Lower lobe of right lung (tissue), 2 donors: ENCODE measurements at regions not wholly inside any gene's neighbourhood (a gene's known extent, or its start where the extent isn't known, plus 50 kb on each side); places are given as distances from the start of the nearest gene placed in this dataset.
"Not testable (repeated sequence)": the region's sequence is repeated elsewhere in the genome, so short reads cannot be mapped to it uniquely, and the experiment has no call there.

ENCODE experiments used
- ATAC-seq, 2 donors: fragments of 200-7000 bp; cut with Tn5 transposase; one replicate each; pipeline ENCODE4 v1.9.1; 2020 to 2022; ENCODE audit warnings: mild to moderate bottlenecking in 2 of 2, moderate library complexity in 2 of 2
- DNase-seq: peaks from one replicate; pipeline ENCODE4 v3.0.0-alpha.2; 2020
- H3K27ac ChIP-seq: fragments of 200-600 bp; one replicate; pipeline ENCODE4 v1.8.0; 2022
- H3K27me3 ChIP-seq: fragments of 200-600 bp; one replicate; pipeline ENCODE4 v1.8.0; 2022; ENCODE audit warnings: low read depth
- H3K36me3 ChIP-seq: fragments of 200-600 bp; one replicate; pipeline ENCODE4 v1.8.0; 2022; ENCODE audit warnings: mild to moderate bottlenecking
- H3K4me1 ChIP-seq: fragments of 200-600 bp; one replicate; pipeline ENCODE4 v1.8.0; 2022
- H3K4me3 ChIP-seq: fragments of 200-600 bp; one replicate; pipeline ENCODE4 v1.8.0; 2022; ENCODE audit warnings: mild to moderate bottlenecking
- H3K9me3 ChIP-seq: fragments of 200-600 bp; one replicate; pipeline ENCODE4 v1.8.0; 2022
- intact Hi-C: fragments of 100-400 bp; cut with DNase I; formaldehyde crosslinking; loops from one replicate; pipeline ENCODE4 v1.11.0; 2022
- TF ChIP-seq, protein P1 (sequence below): fragments of 200-600 bp; IDR thresholded peaks from one replicate; pipeline ENCODE4 v1.8.0; 2022; ENCODE audit warnings: antibody characterized with exemption, mild to moderate bottlenecking
- donor health status: DM: no; HTN: yes; CAD: no; lungs with severe emphysema.

- TF ChIP-seq, protein P1, sequence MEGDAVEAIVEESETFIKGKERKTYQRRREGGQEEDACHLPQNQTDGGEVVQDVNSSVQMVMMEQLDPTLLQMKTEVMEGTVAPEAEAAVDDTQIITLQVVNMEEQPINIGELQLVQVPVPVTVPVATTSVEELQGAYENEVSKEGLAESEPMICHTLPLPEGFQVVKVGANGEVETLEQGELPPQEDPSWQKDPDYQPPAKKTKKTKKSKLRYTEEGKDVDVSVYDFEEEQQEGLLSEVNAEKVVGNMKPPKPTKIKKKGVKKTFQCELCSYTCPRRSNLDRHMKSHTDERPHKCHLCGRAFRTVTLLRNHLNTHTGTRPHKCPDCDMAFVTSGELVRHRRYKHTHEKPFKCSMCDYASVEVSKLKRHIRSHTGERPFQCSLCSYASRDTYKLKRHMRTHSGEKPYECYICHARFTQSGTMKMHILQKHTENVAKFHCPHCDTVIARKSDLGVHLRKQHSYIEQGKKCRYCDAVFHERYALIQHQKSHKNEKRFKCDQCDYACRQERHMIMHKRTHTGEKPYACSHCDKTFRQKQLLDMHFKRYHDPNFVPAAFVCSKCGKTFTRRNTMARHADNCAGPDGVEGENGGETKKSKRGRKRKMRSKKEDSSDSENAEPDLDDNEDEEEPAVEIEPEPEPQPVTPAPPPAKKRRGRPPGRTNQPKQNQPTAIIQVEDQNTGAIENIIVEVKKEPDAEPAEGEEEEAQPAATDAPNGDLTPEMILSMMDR, result no peak
- no peak overlapping the region for H3K27ac ChIP-seq
- no peaks in the 10 kb centered on the region for H3K27me3 ChIP-seq
- H3K4me1 ChIP-seq, result no peaks in the 10 kb centered on the region
- DNase-seq (no peak), ATAC-seq (no peak)
- H3K36me3 ChIP-seq, result no peaks in the 10 kb centered on the region
- H3K9me3 ChIP-seq, result no peaks in the 10 kb centered on the region
- no peak overlapping the region for H3K4me3 ChIP-seq
- intact Hi-C loops, result no loop called here
These were observed 111.6 kb upstream of the USP9X start for GRCh38 chrX:40973619-40974018.

DNA sequence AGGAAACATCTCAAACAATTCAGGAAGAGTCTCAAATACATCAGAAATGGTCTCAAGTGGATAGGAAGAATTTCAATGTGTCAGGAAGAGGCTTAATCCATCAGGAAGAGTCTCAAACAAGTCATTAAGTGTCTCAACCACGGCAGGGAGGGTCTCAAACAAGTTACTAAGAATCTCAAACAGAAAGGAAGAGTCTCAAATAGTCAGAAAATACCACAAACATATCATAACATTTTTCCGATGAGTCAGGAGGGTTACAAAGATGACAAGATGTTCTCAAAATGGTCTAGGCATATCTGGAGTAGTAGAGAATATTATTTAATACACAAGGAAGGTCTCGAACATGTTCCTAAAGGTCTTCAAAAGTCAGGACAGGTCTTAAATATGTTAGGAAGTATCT lies 109.3 kb upstream of the USP9X start:
- no peak overlapping the region for H3K4me3 ChIP-seq
- H3K4me1 ChIP-seq, result no peaks in the 10 kb centered on the region
- TF ChIP-seq, protein P1, result no peak
- H3K9me3 ChIP-seq, result no peaks in the 10 kb centered on the region
- no peaks in the 10 kb centered on the region for H3K36me3 ChIP-seq
- ATAC-seq (no peak), DNase-seq (no peak)
- intact Hi-C loops, result no loop called here
- no peak overlapping the region for H3K27ac ChIP-seq
- no peaks in the 10 kb centered on the region for H3K27me3 ChIP-seq

- H3K4me1 ChIP-seq, result no peaks in the 10 kb centered on the region
- DNase-seq (no peak), ATAC-seq (no peak)
- H3K27me3 ChIP-seq, result no peaks in the 10 kb centered on the region
- TF ChIP-seq, protein P1, result no peak
- no peaks in the 10 kb centered on the region for H3K36me3 ChIP-seq
- H3K9me3 ChIP-seq, result no peaks in the 10 kb centered on the region
- no peak overlapping the region for H3K27ac ChIP-seq
- intact Hi-C loops, result no loop called here
- H3K4me3 ChIP-seq, result no peak overlapping the region
These were observed 108.3 kb upstream of the USP9X start for GRCh38 chrX:40976981-40977380.

GRCh38 chrX:40984962-40985361 lies 100.3 kb upstream of the USP9X start:
- H3K27ac ChIP-seq, result no peak overlapping the region
- intact Hi-C loops, result no loop called here
- TF ChIP-seq, protein P1, result no peak
- H3K36me3 ChIP-seq, result no peaks in the 10 kb centered on the region
- H3K27me3 ChIP-seq, result no peaks in the 10 kb centered on the region
- H3K9me3 ChIP-seq, result no peaks in the 10 kb centered on the region
- ATAC-seq, result no peak
- no peak for DNase-seq
- H3K4me1 ChIP-seq, result no peaks in the 10 kb centered on the region
- no peak overlapping the region for H3K4me3 ChIP-seq

DNA sequence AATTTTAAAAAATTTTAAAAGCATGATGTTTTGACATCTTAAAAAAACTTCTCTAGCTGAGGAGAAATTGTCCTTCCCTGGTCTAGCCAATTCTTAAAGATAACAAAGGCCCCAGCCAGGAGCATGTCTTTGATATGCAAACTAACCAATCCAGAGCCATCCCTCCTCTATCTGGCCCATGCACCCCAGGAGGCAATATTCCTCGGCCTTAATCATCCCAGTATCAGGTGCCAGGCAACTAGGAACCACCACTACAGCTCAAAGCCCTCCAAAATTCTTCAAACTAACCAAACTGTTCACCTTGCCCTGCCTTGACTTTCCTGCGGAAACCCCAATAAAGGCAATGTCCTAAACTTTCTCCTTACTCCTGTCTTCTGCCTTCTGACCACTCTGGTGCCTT lies 97.8 kb upstream of the USP9X start:
- no peak for DNase-seq
- intact Hi-C loops, result no loop called here
- TF ChIP-seq, protein P1, result no peak
- Histone ChIP-seq H3K36me3 (no peaks in the 10 kb centered on the region), H3K27me3 (no peaks in the 10 kb centered on the region), H3K4me3 (no peak overlapping the region), H3K4me1 (no peaks in the 10 kb centered on the region), H3K9me3 (no peaks in the 10 kb centered on the region), H3K27ac (no peak overlapping the region)
- ATAC-seq, result no peak

- Histone ChIP-seq H3K27ac (no peak overlapping the region), H3K27me3 (no peaks in the 10 kb centered on the region), H3K9me3 (no peaks in the 10 kb centered on the region), H3K4me1 (no peaks in the 10 kb centered on the region), H3K36me3 (no peaks in the 10 kb centered on the region), H3K4me3 (no peak overlapping the region)
- TF ChIP-seq, protein P1, result no peak
- DNase-seq, result no peak
- ATAC-seq, result no peak
- intact Hi-C loops, result no loop called here
These were observed 97.1 kb upstream of the USP9X start for GRCh38 chrX:40988100-40988499.

- H3K4me3 ChIP-seq, H3K36me3 ChIP-seq, H3K4me1 ChIP-seq, H3K9me3 ChIP-seq, H3K27me3 ChIP-seq, DNase-seq, intact Hi-C loops, H3K27ac ChIP-seq, ATAC-seq: not testable (repeated sequence)
These were observed 91.8 kb upstream of the USP9X start for GRCh38 chrX:40993395-40993794.
